Epithelial cell of esophagus (primary cell): ENCODE measurements at regions not wholly inside any gene's neighbourhood (a gene's known extent, or its start where the extent isn't known, plus 50 kb on each side); places are given as distances from the start of the nearest gene placed in this dataset.

Experiments
- DNase-seq: peaks from one replicate; pipeline ENCODE4 v3.0.0; 2010; ENCODE audit warnings: low read depth
- H3K4me3 ChIP-seq: 2 replicates; pipeline ENCODE4 v1.5.1; 2011; ENCODE audit warnings: mild to moderate bottlenecking, low read length, control low read depth
- TF ChIP-seq, protein P1 (sequence below): IDR thresholded peaks from 2 replicates; pipeline ENCODE4 v1.5.1; 2011; ENCODE audit warnings: low read depth, mild to moderate bottlenecking, low read length, control low read depth, inconsistent platforms; ENCODE audit not compliant: insufficient read depth; ENCODE audit errors: missing control alignments

GRCh38 chr2:19426144-19426543 lies 67.7 kb upstream of the OSR1 start:
- TF ChIP-seq, protein P1, sequence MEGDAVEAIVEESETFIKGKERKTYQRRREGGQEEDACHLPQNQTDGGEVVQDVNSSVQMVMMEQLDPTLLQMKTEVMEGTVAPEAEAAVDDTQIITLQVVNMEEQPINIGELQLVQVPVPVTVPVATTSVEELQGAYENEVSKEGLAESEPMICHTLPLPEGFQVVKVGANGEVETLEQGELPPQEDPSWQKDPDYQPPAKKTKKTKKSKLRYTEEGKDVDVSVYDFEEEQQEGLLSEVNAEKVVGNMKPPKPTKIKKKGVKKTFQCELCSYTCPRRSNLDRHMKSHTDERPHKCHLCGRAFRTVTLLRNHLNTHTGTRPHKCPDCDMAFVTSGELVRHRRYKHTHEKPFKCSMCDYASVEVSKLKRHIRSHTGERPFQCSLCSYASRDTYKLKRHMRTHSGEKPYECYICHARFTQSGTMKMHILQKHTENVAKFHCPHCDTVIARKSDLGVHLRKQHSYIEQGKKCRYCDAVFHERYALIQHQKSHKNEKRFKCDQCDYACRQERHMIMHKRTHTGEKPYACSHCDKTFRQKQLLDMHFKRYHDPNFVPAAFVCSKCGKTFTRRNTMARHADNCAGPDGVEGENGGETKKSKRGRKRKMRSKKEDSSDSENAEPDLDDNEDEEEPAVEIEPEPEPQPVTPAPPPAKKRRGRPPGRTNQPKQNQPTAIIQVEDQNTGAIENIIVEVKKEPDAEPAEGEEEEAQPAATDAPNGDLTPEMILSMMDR: no peak
- no peak overlapping the region for H3K4me3 ChIP-seq
- no peak for DNase-seq

DNA sequence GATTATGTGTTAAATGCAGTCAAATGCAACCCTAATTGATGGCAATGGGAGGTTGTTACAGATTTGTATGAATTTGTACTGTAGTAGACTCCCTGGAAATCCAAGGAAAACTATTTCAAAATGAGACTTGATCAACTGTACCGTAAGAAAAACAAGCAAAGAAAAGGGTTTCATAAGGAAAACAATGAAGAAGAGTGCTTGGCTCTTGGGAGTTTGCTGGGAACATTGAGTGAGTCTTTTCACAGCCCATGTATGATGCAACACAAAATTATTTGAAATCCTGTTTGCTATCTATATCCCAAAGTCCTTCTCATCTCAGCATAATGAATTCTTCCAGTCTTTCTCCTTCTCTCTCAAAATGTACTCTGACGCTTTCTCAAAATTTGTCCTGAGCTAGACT lies 67.0 kb upstream of the OSR1 start:
- DNase-seq: no peak

DNA sequence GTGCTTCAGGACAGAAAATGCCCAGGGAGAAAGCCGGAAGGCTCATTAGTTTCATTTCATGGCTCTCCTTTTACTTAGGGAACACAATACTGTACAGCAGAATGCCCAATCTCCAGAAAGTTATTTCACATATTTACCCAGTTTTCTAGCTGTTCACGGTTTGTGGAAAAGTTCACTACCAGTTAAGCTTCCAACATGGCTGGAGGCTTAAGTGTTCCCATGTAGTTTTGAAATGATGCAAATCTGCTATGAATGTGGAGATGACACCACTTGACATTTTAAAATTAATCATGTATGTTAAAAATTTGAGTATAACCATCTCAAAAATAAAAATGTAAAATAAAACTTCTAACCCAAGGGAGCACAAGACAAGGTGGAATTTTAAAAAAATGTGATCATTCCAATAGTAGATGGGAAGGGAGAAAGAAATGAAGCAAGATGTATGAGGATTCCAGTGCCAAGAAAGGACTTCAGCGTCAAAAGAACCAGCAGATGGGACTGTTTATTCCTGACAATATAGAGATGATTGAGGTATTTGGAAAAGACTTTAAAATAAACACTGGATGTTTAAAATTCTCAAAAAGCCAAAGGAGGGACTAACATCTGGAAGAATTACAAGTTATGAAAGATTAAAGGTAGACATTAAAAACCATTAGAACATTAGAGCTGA lies 60.9 kb upstream of the OSR1 start:
- TF ChIP-seq, protein P1: no peak
- no peak overlapping the region for H3K4me3 ChIP-seq
- no peak for DNase-seq

More for the DNA sequence above, 67.0 kb upstream of the OSR1 start:
- no peak overlapping the region for H3K4me3 ChIP-seq
- TF ChIP-seq, protein P1: no peak

DNA sequence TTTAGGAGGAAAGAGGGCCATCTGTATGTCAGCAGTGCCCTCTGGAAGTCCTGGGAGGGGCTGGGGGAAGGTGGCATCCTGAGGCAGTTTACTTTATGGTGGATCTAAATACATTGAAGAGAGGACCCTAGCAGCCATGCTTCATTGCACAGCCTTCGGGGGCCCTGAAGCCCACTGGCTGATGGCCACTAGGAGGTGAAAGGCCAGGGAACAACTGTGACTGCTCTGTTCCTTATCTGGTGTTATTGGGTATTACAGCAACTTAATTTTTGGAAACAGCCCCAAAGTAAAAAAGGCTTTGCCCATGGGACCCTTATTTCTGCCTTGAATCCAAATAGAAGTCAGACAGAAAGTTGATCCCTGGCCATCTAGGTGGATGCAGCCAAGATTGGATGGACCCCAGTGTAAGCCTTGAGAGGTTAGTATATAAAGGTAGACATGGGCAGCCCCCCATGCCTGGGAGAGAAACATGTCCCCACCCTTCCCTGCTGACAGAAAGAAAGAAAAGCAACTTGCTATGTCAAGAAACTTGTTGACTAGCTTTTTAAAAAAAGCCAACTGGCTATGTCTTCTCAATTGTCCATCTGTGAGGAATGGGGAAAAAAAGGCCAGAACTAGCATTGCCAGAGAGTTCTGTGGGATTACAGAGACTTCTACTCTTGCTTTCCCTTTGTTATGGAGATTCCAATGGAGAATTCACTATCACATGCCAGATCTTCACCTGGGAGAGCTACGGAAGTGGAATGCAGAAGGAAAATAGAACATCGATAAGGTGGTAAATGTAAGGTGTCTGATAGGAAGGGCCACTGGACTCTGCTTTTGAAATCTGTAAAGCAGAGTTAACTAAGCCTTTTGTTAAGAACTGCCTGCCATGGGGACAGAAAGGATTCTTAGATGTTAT lies 58.6 kb upstream of the OSR1 start:
- H3K4me3 ChIP-seq: no peak overlapping the region
- DNase-seq: no peak
- TF ChIP-seq, protein P1: no peak

- H3K4me3 ChIP-seq: no peak overlapping the region
- DNase-seq: no peak
- TF ChIP-seq, protein P1: no peak
Measured at GRCh38 chr2:19416083-19416482, 57.7 kb upstream of the OSR1 start.

- TF ChIP-seq, protein P1: no peak
- H3K4me3 ChIP-seq: no peak overlapping the region
- DNase-seq: peak; percentile 34
Measured at GRCh38 chr2:19409046-19409445, 50.6 kb upstream of the OSR1 start.
